ENCODE measurements at regions not wholly inside any gene's neighbourhood (a gene's known extent, or its start where the extent isn't known, plus 50 kb on each side); places are given as distances from the start of the nearest gene placed in this dataset.

DNA sequence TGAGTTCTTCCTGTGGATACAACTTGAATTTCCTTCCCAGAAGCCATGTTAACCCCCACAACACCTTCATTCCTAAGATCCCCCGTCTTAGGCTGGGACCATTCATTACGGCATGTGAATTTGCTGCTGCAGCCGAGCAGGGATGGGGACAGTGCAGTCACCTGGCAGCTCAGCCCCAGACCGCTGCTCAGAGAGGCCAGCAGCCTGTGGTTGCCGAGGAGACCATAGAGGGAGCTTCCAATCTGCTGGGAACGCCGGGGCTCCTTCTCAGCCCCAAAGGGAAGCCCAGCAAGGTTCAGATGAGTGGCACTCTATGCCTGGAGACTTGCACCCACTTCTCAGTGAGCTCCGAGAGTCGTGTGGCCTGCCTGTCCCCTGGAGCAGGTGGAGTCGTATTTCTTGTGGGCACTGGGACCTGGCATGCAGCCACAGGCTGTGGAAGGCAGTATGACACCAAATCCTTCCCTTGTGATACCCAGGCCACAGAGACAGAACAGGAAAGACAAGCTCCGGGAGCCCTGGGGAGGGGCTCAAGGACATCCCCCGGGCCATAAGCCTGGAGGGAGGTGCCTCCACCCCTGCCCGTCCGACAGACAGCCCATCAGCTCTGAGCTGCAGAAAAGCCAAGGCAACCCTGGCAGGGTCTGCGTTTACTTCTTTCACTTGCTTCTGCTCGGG lies 167.3 kb downstream of the FAM43A start:
- no TSS peak for BruUV-seq (replicated peaks)
- Mint-ChIP-seq H3K27me3 (ENCODE audit: unreplicated experiment) (peaks cover 23% of the 10 kb centered on the region), H3K9me3 (ENCODE audit: low read depth, unreplicated experiment) (no peaks in the 10 kb centered on the region), H3K4me1 (ENCODE audit: low read depth, unreplicated experiment) (peaks cover 15% of the 10 kb centered on the region), H3K4me3 (ENCODE audit: low read depth, unreplicated experiment) (no peak overlapping the region), H3K27ac (ENCODE audit: unreplicated experiment) (no peak overlapping the region), H3K36me3 (ENCODE audit: insufficient read depth, unreplicated experiment) (no peaks in the 10 kb centered on the region)
- peak; percentile 48 for DNase-seq
- TF ChIP-seq, protein P1, sequence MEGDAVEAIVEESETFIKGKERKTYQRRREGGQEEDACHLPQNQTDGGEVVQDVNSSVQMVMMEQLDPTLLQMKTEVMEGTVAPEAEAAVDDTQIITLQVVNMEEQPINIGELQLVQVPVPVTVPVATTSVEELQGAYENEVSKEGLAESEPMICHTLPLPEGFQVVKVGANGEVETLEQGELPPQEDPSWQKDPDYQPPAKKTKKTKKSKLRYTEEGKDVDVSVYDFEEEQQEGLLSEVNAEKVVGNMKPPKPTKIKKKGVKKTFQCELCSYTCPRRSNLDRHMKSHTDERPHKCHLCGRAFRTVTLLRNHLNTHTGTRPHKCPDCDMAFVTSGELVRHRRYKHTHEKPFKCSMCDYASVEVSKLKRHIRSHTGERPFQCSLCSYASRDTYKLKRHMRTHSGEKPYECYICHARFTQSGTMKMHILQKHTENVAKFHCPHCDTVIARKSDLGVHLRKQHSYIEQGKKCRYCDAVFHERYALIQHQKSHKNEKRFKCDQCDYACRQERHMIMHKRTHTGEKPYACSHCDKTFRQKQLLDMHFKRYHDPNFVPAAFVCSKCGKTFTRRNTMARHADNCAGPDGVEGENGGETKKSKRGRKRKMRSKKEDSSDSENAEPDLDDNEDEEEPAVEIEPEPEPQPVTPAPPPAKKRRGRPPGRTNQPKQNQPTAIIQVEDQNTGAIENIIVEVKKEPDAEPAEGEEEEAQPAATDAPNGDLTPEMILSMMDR (IDR thresholded peaks at IDR 0.05; ENCODE audit: unreplicated experiment) = no peak
- intact Hi-C loops (cut with micrococcal nuclease; ENCODE audit: unreplicated experiment) = loop anchor here (10.0 kb wide), 1 partner anchor 168 kb away; the partner anchor contains the start of gene FAM43A
- CTCF ChIA-PET = interaction anchor here (0.6 to 1.3 kb wide), 5 partner anchors 12 to 170 kb away, joined by 3 to 6 read pairs (median 3); no protein-coding TSS in a partner anchor

DNA sequence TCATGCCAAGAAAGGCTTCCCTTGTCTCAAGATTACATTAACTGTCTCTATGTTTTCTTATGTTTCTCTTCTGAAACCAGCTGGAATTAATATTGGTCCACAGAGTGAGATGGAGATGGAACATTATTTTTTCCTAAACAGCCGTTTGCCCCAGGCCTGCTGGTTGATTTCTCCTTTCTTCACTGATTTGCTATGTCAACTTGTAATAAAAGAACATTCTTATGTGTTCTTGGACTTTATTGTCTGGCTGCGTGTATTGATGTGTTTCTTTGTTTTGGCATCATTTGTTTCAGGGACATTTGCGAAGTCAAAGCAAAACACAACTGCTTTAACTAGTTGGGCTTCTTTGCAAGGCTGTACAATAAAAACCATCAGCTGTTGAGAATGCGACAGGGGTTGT lies 168.5 kb downstream of the FAM43A start:
- no peak for DNase-seq
- no TSS peak for BruUV-seq (replicated peaks)
- H3K9me3 Mint-ChIP-seq (ENCODE audit: low read depth, unreplicated experiment) = no peaks in the 10 kb centered on the region
- H3K4me3 Mint-ChIP-seq (ENCODE audit: low read depth, unreplicated experiment) = no peak overlapping the region
- H3K27me3 Mint-ChIP-seq (ENCODE audit: unreplicated experiment) = peaks cover 29% of the 10 kb centered on the region
- H3K36me3 Mint-ChIP-seq (ENCODE audit: insufficient read depth, unreplicated experiment) = no peaks in the 10 kb centered on the region
- CTCF ChIA-PET = interaction anchor here (0.7 kb wide), 1 partner anchor 272 kb away, joined by 3 read pairs; no protein-coding TSS in a partner anchor
- intact Hi-C loops (cut with micrococcal nuclease; ENCODE audit: unreplicated experiment) = loop anchor here (10.0 kb wide), 1 partner anchor 169 kb away; the partner anchor contains the start of gene FAM43A
- H3K4me1 Mint-ChIP-seq (ENCODE audit: low read depth, unreplicated experiment) = peaks cover 15% of the 10 kb centered on the region
- H3K27ac Mint-ChIP-seq (ENCODE audit: unreplicated experiment) = no peak overlapping the region
- TF ChIP-seq, protein P1 (IDR thresholded peaks at IDR 0.05; ENCODE audit: unreplicated experiment) = no peak

- DNase-seq = no peak
- Mint-ChIP-seq H3K4me1 (ENCODE audit: low read depth, unreplicated experiment) (peaks cover 15% of the 10 kb centered on the region), H3K9me3 (ENCODE audit: low read depth, unreplicated experiment) (no peaks in the 10 kb centered on the region), H3K27me3 (ENCODE audit: unreplicated experiment) (peaks cover 35% of the 10 kb centered on the region), H3K4me3 (ENCODE audit: low read depth, unreplicated experiment) (no peak overlapping the region), H3K27ac (ENCODE audit: unreplicated experiment) (no peak overlapping the region), H3K36me3 (ENCODE audit: insufficient read depth, unreplicated experiment) (no peaks in the 10 kb centered on the region)
- CTCF ChIA-PET = no interaction called here
- no TSS peak for BruUV-seq (replicated peaks)
- TF ChIP-seq, protein P1 (IDR thresholded peaks at IDR 0.05; ENCODE audit: unreplicated experiment) = no peak
- intact Hi-C loops (cut with micrococcal nuclease; ENCODE audit: unreplicated experiment) = loop anchor here (10.0 kb wide), 1 partner anchor 170 kb away; the partner anchor contains the start of gene FAM43A
Measured at GRCh38 chr3:194854659-194855390, 169.1 kb downstream of the FAM43A start.

- Mint-ChIP-seq H3K4me1 (ENCODE audit: low read depth, unreplicated experiment) (peaks cover 15% of the 10 kb centered on the region), H3K9me3 (ENCODE audit: low read depth, unreplicated experiment) (no peaks in the 10 kb centered on the region), H3K27me3 (ENCODE audit: unreplicated experiment) (peaks cover 42% of the 10 kb centered on the region), H3K4me3 (ENCODE audit: low read depth, unreplicated experiment) (no peak overlapping the region), H3K36me3 (ENCODE audit: insufficient read depth, unreplicated experiment) (no peaks in the 10 kb centered on the region), H3K27ac (ENCODE audit: unreplicated experiment) (no peak overlapping the region)
- CTCF ChIA-PET = no interaction called here
- no peak for DNase-seq
- intact Hi-C loops (cut with micrococcal nuclease; ENCODE audit: unreplicated experiment) = loop anchor here (10.0 kb wide), 1 partner anchor 171 kb away; the partner anchor contains the start of gene FAM43A
- TF ChIP-seq, protein P1 (IDR thresholded peaks at IDR 0.05; ENCODE audit: unreplicated experiment) = no peak
- no TSS peak for BruUV-seq (replicated peaks)
Measured at GRCh38 chr3:194856296-194856695, 170.6 kb downstream of the FAM43A start.
